ENCODE measurements at regions not wholly inside any gene's neighbourhood (a gene's known extent, or its start where the extent isn't known, plus 50 kb on each side); places are given as distances from the start of the nearest gene placed in this dataset.

DNA sequence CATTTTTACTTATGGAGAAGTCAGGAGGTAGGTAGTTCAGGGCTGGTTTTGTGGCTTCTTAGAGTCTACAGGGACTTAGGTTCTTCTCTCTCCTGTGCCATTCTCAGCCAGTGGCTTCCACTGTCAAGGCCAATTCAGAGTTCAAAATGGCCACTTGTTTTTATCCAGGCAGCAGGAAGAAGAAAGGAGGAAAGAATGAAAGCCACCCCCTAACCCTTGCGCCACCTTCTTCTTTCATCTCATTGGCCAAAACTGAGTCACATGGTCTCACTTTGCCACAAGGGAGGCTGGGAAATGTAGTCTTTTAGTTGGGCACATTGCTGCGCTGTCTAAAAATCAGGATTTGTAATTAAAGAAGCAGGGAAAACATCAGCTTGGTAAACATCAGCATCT lies 60.8 kb upstream of the MED9 start:
- POLR2A ChIA-PET = interaction anchor here (1.6 kb wide), 1 partner anchor 24 kb away, joined by 7 read pairs; no protein-coding TSS in a partner anchor
- H3K4me3 Mint-ChIP-seq = no peak overlapping the region

DNA sequence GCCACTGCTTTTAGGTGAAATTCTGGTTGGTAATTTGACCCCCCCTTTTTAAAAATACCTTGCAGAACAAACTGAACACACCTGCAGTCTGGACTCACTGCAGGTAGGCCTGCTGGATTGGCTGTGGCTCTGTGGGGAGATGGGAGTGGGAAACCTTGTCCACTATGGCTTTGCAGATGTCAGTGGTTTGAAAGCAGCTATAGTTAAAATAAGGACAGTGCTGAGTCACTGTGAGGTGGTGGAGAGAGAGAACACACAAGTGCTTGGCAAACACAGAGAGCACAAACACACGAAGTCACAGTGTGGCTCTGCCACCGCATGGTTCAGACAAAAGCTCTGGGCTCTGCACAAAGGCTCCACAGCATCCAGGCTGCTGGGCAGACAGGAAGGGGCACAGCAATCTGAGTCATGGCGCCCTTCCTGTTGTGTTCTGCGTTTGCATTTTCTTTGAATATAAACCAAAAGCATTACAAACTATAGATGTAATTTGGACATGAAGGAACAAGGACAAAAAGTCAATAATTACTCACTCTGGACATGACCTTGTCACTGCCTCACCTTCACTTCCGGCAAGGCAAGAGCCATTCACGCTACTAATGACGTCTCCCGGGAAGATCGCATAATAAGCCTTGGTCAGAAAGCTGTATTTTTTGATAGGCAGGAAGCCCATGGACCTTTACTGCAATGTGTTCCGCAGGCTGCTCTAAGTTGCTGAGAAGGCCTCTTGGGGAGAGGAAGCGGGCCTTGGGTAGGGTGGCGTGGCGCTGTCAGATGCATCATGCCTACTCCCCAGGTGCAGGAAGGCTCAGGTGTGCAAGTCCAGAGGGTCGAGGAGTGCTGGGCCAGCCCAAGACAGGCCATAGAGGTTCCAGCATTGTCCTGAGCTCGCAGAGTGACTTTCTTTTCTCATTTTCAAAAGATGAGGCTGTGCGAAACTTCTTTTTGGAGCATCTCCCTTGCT lies 60.1 kb upstream of the MED9 start:
- Mint-ChIP-seq H3K9me3 (no peaks in the 10 kb centered on the region), H3K4me3 (no peak overlapping the region), H3K4me1 (ENCODE audit: low read depth) (peaks cover 24% of the 10 kb centered on the region), H3K36me3 (ENCODE audit: low read depth) (no peaks in the 10 kb centered on the region), H3K27ac (no peak overlapping the region), H3K27me3 (no peaks in the 10 kb centered on the region)
- H3K27ac ChIP-seq (ENCODE audit: low read depth in 1 of 2, low read length in 2 of 2) = no peak overlapping the region
- ChIA-PET POLR2A (interaction anchor here (1.6 kb wide), 1 partner anchor 25 kb away, joined by 7 read pairs; no protein-coding TSS in a partner anchor), CTCF (no interaction called here)
- peak; percentile 83 for ATAC-seq (ENCODE audit: poor library complexity)
- no peak overlapping the region for H3K4me3 ChIP-seq (ENCODE audit: low read length)
- H3K9me3 ChIP-seq (ENCODE audit: control insufficient read depth in 1 of 2, insufficient read depth in 1 of 2, low read length in 2 of 2) = no peaks in the 10 kb centered on the region
- peak in 12 of 14 experiments; percentile 12 to 64 (median 34) for DNase-seq
- TF ChIP-seq, protein P1, sequence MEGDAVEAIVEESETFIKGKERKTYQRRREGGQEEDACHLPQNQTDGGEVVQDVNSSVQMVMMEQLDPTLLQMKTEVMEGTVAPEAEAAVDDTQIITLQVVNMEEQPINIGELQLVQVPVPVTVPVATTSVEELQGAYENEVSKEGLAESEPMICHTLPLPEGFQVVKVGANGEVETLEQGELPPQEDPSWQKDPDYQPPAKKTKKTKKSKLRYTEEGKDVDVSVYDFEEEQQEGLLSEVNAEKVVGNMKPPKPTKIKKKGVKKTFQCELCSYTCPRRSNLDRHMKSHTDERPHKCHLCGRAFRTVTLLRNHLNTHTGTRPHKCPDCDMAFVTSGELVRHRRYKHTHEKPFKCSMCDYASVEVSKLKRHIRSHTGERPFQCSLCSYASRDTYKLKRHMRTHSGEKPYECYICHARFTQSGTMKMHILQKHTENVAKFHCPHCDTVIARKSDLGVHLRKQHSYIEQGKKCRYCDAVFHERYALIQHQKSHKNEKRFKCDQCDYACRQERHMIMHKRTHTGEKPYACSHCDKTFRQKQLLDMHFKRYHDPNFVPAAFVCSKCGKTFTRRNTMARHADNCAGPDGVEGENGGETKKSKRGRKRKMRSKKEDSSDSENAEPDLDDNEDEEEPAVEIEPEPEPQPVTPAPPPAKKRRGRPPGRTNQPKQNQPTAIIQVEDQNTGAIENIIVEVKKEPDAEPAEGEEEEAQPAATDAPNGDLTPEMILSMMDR (IDR thresholded peaks at IDR 0.05) = no peak
- intact Hi-C loops (cut with DNase I, micrococcal nuclease) = no loop called here
- peaks cover 0 to 2% of the 10 kb centered on the region in 2 experiments for H3K27me3 ChIP-seq (ENCODE audit: control insufficient read depth in 1 of 2, insufficient read depth in 2 of 2, low read length in 2 of 2)
- peaks cover 15% of the 10 kb centered on the region for H3K4me1 ChIP-seq (ENCODE audit: insufficient read depth, low read length)
- no peaks in the 10 kb centered on the region for H3K36me3 ChIP-seq (ENCODE audit: insufficient read depth, low read length)

More for the DNA sequence above, 60.8 kb upstream of the MED9 start:
- Mint-ChIP-seq H3K9me3 (no peaks in the 10 kb centered on the region), H3K36me3 (ENCODE audit: low read depth) (no peaks in the 10 kb centered on the region), H3K4me1 (ENCODE audit: low read depth) (peaks cover 24% of the 10 kb centered on the region), H3K27me3 (no peaks in the 10 kb centered on the region), H3K27ac (no peak overlapping the region)
- DNase-seq (peak in 4 of 14 experiments; percentile 15 to 67 (median 56)), ATAC-seq (ENCODE audit: poor library complexity) (peak; percentile 66)
- H3K36me3 ChIP-seq (ENCODE audit: insufficient read depth, low read length) = no peaks in the 10 kb centered on the region
- H3K4me3 ChIP-seq (ENCODE audit: low read length) = no peak overlapping the region
- CTCF ChIA-PET = no interaction called here
- TF ChIP-seq, protein P1 (IDR thresholded peaks at IDR 0.05) = no peak
- peaks cover 15% of the 10 kb centered on the region for H3K4me1 ChIP-seq (ENCODE audit: insufficient read depth, low read length)
- peaks cover 0 to 2% of the 10 kb centered on the region in 2 experiments for H3K27me3 ChIP-seq (ENCODE audit: control insufficient read depth in 1 of 2, insufficient read depth in 2 of 2, low read length in 2 of 2)
- no peak overlapping the region for H3K27ac ChIP-seq (ENCODE audit: low read depth in 1 of 2, low read length in 2 of 2)
- intact Hi-C loops (cut with DNase I, micrococcal nuclease) = no loop called here
- H3K9me3 ChIP-seq (ENCODE audit: control insufficient read depth in 1 of 2, insufficient read depth in 1 of 2, low read length in 2 of 2) = no peaks in the 10 kb centered on the region

DNA sequence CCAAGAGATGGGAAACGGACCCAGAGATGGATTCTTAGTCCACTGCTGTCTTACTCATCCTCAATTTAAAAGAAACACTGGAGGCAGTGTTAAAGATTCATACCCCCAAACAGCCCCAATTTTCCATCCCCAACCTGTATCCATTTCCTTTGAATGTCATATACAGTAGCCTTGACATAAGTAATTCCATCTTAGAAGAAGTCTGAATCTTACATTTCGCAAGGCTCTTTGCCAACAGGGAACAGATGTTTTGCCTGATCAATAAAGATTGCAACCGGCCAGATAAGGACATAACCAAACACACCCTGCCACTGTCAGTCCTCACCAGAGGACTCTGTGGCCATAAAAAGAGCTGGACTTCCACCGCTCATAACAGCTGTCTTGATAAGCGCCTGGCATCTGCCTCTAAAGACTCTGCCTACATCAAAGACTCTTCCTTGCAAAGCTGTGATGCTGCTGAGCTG lies 59.0 kb upstream of the MED9 start:
- no peaks in the 10 kb centered on the region for H3K9me3 Mint-ChIP-seq
- POLR2A ChIA-PET = no interaction called here
- H3K27me3 ChIP-seq (ENCODE audit: control insufficient read depth in 1 of 2, insufficient read depth in 2 of 2, low read length in 2 of 2) = peaks cover 0 to 2% of the 10 kb centered on the region in 2 experiments
- intact Hi-C loops (cut with DNase I, micrococcal nuclease) = no loop called here
- ATAC-seq (ENCODE audit: poor library complexity) (no peak), DNase-seq (no peak)
- no peaks in the 10 kb centered on the region for H3K9me3 ChIP-seq (ENCODE audit: control insufficient read depth in 1 of 2, insufficient read depth in 1 of 2, low read length in 2 of 2)
- H3K27me3 Mint-ChIP-seq = no peaks in the 10 kb centered on the region
- H3K4me1 Mint-ChIP-seq (ENCODE audit: low read depth) = peaks cover 24% of the 10 kb centered on the region
- H3K4me3 Mint-ChIP-seq = no peak overlapping the region
- H3K36me3 ChIP-seq (ENCODE audit: insufficient read depth, low read length) = no peaks in the 10 kb centered on the region
- TF ChIP-seq, protein P1 (IDR thresholded peaks at IDR 0.05) = no peak
- no peak overlapping the region for H3K27ac ChIP-seq (ENCODE audit: low read depth in 1 of 2, low read length in 2 of 2)
- CTCF ChIA-PET = interaction anchor here (1.3 kb wide), 1 partner anchor 79 kb away, joined by 4 read pairs; no protein-coding TSS in a partner anchor
- H3K4me3 ChIP-seq (ENCODE audit: low read length) = no peak overlapping the region
- H3K4me1 ChIP-seq (ENCODE audit: insufficient read depth, low read length) = peaks cover 15% of the 10 kb centered on the region
- H3K36me3 Mint-ChIP-seq (ENCODE audit: low read depth) = no peaks in the 10 kb centered on the region
- no peak overlapping the region for H3K27ac Mint-ChIP-seq
